Astrocyte of the cerebellum (primary cell): ENCODE measurements at regions not wholly inside any gene's neighbourhood (a gene's known extent, or its start where the extent isn't known, plus 50 kb on each side); places are given as distances from the start of the nearest gene placed in this dataset.

Source experiments
- DNase-seq: peaks from one replicate; pipeline ENCODE4 v3.0.0-alpha.2; 2011; ENCODE audit warnings: low read depth
- H3K4me3 ChIP-seq: 2 replicates; pipeline ENCODE4 v1.5.1; 2011; ENCODE audit warnings: mild to moderate bottlenecking, low read depth, low read length, moderate library complexity
- in situ Hi-C: cut with HindIII; loops from 2 replicates; pipeline ENCODE4 v1.10.0; 2017; ENCODE audit warnings: low sequenced_read_pairs
- TF ChIP-seq, protein P1 (sequence below): IDR thresholded peaks from 2 replicates; pipeline ENCODE4 v1.5.1; 2012; ENCODE audit warnings: low read length, low read depth, moderate library complexity, mild to moderate bottlenecking; ENCODE audit errors: missing control alignments

DNA sequence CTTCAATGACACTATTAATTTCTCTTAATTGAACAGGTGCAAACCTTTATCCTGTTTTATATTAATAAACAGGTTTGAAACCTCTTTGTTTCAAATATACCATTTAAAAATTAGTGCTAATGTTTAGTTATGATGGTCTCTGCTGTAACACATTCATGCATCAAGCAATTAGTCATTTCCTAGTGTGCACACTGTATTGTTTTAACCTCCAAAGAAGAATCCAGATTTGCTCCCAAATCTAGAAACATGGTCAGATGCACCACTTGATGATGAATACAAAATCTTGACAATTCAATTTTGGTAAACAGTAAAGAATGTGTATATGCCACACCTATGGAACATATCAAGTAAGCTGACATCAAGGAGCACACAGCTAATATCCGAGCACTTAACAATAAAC, 157.1 kb downstream of the TRIML1 start:
- TF ChIP-seq, protein P1, sequence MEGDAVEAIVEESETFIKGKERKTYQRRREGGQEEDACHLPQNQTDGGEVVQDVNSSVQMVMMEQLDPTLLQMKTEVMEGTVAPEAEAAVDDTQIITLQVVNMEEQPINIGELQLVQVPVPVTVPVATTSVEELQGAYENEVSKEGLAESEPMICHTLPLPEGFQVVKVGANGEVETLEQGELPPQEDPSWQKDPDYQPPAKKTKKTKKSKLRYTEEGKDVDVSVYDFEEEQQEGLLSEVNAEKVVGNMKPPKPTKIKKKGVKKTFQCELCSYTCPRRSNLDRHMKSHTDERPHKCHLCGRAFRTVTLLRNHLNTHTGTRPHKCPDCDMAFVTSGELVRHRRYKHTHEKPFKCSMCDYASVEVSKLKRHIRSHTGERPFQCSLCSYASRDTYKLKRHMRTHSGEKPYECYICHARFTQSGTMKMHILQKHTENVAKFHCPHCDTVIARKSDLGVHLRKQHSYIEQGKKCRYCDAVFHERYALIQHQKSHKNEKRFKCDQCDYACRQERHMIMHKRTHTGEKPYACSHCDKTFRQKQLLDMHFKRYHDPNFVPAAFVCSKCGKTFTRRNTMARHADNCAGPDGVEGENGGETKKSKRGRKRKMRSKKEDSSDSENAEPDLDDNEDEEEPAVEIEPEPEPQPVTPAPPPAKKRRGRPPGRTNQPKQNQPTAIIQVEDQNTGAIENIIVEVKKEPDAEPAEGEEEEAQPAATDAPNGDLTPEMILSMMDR, result no peak
- in situ Hi-C loops, result no loop called here
- no peak for DNase-seq
- H3K4me3 ChIP-seq, result no peak overlapping the region

DNA sequence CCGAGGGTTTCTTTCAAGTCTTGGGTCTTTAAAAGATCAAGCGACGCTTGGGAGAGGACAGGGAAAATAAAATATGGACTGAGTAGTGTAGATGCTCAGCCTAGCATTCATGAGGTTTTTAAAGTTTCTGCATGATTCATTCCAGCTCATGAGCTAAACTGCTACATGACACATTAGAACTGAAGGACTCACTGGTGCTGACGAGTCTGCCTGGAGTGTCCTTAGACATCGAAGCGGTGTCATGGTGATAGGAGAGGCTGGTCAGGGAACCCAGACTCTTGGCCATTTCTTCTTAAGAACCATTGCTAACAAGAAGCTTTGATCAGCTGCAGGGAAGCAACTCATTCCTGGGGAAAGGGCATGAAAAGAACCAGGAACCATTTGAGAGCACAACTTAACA, 158.6 kb downstream of the TRIML1 start:
- no peak for DNase-seq
- in situ Hi-C loops, result no loop called here

DNA sequence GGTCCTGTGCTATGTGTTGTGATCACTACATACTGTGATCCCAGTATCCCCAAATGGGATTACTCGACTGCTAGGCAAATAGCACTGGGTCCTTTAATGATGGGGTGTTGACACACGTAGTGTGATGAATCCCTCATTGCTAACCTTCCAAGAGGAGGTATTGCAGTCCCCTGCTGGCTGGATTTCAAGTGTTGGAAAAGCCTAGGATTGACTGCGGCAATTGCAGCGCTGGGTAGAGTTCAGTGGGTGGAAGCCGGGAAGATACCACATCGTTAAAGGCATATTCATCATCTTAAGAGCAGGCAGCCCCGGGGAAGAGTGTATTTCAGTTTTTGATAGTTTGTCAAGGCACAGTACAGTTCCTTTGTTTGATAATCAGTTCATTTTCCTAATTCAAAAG, 159.9 kb downstream of the TRIML1 start:
- DNase-seq, result no peak
- in situ Hi-C loops, result no loop called here
- TF ChIP-seq, protein P1, result no peak
- H3K4me3 ChIP-seq, result no peak overlapping the region

More for the DNA sequence above, 158.6 kb downstream of the TRIML1 start:
- TF ChIP-seq, protein P1, result no peak
- no peak overlapping the region for H3K4me3 ChIP-seq

DNA sequence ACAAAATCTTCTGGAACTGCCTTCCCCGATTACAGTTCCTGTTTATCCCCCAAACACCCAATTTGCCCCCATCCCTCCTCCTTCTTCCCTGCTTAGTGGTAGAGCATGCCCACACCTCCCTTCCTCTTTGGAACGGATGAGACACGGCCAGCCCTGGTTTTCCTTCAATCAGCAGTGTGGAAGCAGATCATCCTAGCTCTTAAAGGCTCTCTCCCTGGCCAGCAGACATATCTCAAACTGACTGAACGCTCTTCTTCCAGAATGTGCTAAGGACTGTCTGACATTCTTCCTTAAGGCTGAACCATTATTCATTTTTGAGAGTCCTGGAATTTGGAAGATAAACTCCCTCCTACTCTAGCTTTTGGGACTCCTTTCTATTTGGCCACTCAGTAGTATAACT, 161.1 kb downstream of the TRIML1 start:
- TF ChIP-seq, protein P1, result no peak
- in situ Hi-C loops, result no loop called here
- no peak overlapping the region for H3K4me3 ChIP-seq
- DNase-seq, result no peak

DNA sequence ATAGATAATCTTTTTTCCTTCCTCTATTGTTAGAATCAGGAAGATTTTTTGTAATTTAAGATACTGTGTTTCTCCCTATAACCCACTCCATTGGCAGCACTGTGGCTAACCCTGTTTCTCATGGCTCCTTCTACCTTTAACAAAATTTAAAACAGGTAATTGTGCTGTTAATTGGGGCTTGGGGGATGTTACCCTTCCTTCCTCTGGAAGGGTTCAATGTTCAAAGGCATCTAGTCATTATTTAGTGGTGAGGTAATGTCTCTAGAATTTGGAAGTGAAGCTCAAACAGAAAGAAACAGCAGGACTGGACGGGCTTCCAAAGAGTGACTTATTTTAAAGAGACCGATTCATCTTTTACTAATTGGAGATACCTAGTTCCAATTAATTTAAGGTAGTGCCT, 166.4 kb downstream of the TRIML1 start:
- H3K4me3 ChIP-seq, result no peak overlapping the region
- in situ Hi-C loops, result no loop called here

DNA sequence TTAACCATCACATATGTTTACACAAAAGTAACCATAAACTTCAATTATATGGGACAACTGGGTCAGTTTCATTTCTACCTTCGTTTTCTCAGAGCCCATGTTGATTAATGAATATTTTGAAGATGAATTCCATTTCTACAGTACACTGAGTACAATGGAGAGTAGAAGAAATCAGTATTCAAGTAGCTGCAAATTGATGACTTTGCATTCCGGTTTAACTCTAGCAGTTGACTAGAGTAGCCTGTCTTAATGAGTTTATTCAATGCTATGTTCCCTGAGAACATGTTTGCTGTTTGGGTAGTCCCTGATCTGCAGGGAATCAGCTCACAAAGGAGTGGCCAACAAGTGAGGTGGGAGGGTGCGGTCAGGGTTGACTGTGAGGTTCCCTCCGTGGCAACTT, 168.3 kb downstream of the TRIML1 start:
- TF ChIP-seq, protein P1, result no peak
- H3K4me3 ChIP-seq, result no peak overlapping the region
- no peak for DNase-seq
- in situ Hi-C loops, result no loop called here

More for the DNA sequence above, 166.4 kb downstream of the TRIML1 start:
- DNase-seq, result no peak
- TF ChIP-seq, protein P1, result no peak

DNA sequence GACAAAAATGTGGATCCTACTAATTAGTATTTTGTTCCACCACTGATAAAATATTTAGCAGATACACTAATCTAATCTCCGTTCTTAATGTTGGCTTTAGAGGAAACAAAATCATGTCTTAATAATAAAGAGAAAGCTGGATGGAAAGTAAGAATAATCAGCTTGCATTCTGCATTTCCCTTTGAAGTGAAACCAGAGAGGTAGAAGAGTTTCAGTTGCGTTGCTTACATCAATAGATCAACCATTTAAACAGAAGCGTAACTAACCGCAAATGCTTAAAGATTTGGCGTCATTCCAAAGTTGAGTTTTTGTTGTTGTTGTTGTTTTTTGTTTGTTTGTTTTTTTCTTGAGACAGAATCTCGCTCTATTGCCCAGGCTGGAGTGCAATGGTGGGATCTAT, 168.9 kb downstream of the TRIML1 start:
- TF ChIP-seq, protein P1, result no peak
- no peak for DNase-seq
- H3K4me3 ChIP-seq, result no peak overlapping the region
- in situ Hi-C loops, result no loop called here
